Sigmoid colon (tissue), 6 donors: ENCODE measurements at regions not wholly inside any gene's neighbourhood (a gene's known extent, or its start where the extent isn't known, plus 50 kb on each side); places are given as distances from the start of the nearest gene placed in this dataset.

Source experiments
- DNase-seq: peaks from one replicate; pipeline ENCODE4 v3.0.0-alpha.2; 2019
- H3K27ac ChIP-seq, 4 donors: fragments of 200-600 bp; sonication (generic); one replicate each; pipeline ENCODE4 v1.5.1; 2016 to 2019; ENCODE audit warnings: mild to moderate bottlenecking in 1 of 4
- H3K27me3 ChIP-seq, 3 donors: fragments of 200-600 bp; sonication (generic); one replicate each; pipeline ENCODE4 v1.5.1; 2019; ENCODE audit warnings: mild to moderate bottlenecking in 1 of 3
- H3K36me3 ChIP-seq, 4 donors: fragments of 200-600 bp; sonication (generic); one replicate each; pipeline ENCODE4 v1.5.1; 2016 to 2019
- H3K4me1 ChIP-seq, 4 donors: fragments of 200-600 bp; sonication (generic); one replicate each; pipeline ENCODE4 v1.5.1; 2017 to 2019
- H3K4me3 ChIP-seq, 4 donors: fragments of 200-600 bp; sonication (generic); one replicate each; pipeline ENCODE4 v1.5.1; 2017 to 2019; ENCODE audit warnings: mild to moderate bottlenecking in 2 of 4, moderate library complexity in 1 of 4
- H3K9me3 ChIP-seq, 4 donors: fragments of 200-600 bp in 3 of 4; sonication (generic) in 3 of 4; one replicate each; pipeline versions ENCODE4 v1.5.1 to v1.6.1; 2013 to 2019
- CTCF ChIP-seq, 4 experiments: fragments of 450-650 bp in 3 of 4; fragments of 200-600 bp in 1 of 4; IDR thresholded peaks; one replicate each; pipeline ENCODE4 v1.5.1; 2016 to 2019; ENCODE audit warnings: antibody characterized with exemption in 4 of 4, mild to moderate bottlenecking in 3 of 4, moderate library complexity in 2 of 4
- EP300 ChIP-seq, 4 donors: sonication (generic); formaldehyde crosslinking; IDR thresholded peaks; one replicate each; pipeline ENCODE4 v1.6.1; 2017; ENCODE audit warnings: antibody characterized with exemption in 4 of 4
- POLR2A ChIP-seq, 2 donors: fragments of 450-650 bp; IDR thresholded peaks; one replicate each; pipeline ENCODE4 v1.6.1; 2016; ENCODE audit warnings: antibody characterized with exemption in 2 of 2, mild to moderate bottlenecking in 2 of 2, moderate library complexity in 2 of 2
- POLR2AphosphoS5 ChIP-seq, 4 donors: sonication (generic); formaldehyde crosslinking; IDR thresholded peaks; one replicate each; pipeline ENCODE4 v1.6.1; 2017; ENCODE audit warnings: antibody characterized with exemption in 4 of 4
- WGBS, 2 donors: extraction: QIAGEN DNeasy Blood & Tissue Kit; methylation state at CpG; one replicate each; pipeline ENCODE4 v1.1.7; 2013; 5-methylcytosine and 5-hydroxymethylcytosine counted together
- intact Hi-C: fragments of 100-400 bp; cut with DNase I; formaldehyde crosslinking; loops from one replicate; pipeline ENCODE4 v1.15.1; 2023
- donor health status: healthy with polysubstance abuse.
- donor health status: healthy.

GRCh38 chr4:54902271-54902670 is 223.1 kb downstream of the KDR start:
- Histone ChIP-seq H3K27ac (no peak overlapping the region), H3K4me1 (no peaks in the 10 kb centered on the region), H3K36me3 (no peaks in the 10 kb centered on the region), H3K4me3 (no peak overlapping the region), H3K9me3 (no peaks in the 10 kb centered on the region), H3K27me3 (no peaks in the 10 kb centered on the region)
- DNase-seq: no peak
- 14 to 69% methylated on average over 1 of the region's 1 CpG for WGBS, 2 donors
- TF ChIP-seq CTCF (IDR thresholded peaks at IDR 0.05) (no peak), EP300 (IDR thresholded peaks at IDR 0.05) (no peak)
- intact Hi-C loops: no loop called here

- H3K36me3 ChIP-seq: no peaks in the 10 kb centered on the region
- 85 to 98% methylated on average over 1 of the region's 1 CpG for WGBS, 2 donors
- no peaks in the 10 kb centered on the region for H3K27me3 ChIP-seq
- no peak for TF ChIP-seq CTCF (IDR thresholded peaks at IDR 0.05)
- no peak for TF ChIP-seq EP300 (IDR thresholded peaks at IDR 0.05)
- H3K27ac ChIP-seq: no peak overlapping the region
- intact Hi-C loops: no loop called here
- no peak overlapping the region for H3K4me3 ChIP-seq
- no peaks in the 10 kb centered on the region for H3K9me3 ChIP-seq
- no peaks in the 10 kb centered on the region for H3K4me1 ChIP-seq
- DNase-seq: no peak
These were observed 224.2 kb downstream of the KDR start for GRCh38 chr4:54901202-54901601.

DNA sequence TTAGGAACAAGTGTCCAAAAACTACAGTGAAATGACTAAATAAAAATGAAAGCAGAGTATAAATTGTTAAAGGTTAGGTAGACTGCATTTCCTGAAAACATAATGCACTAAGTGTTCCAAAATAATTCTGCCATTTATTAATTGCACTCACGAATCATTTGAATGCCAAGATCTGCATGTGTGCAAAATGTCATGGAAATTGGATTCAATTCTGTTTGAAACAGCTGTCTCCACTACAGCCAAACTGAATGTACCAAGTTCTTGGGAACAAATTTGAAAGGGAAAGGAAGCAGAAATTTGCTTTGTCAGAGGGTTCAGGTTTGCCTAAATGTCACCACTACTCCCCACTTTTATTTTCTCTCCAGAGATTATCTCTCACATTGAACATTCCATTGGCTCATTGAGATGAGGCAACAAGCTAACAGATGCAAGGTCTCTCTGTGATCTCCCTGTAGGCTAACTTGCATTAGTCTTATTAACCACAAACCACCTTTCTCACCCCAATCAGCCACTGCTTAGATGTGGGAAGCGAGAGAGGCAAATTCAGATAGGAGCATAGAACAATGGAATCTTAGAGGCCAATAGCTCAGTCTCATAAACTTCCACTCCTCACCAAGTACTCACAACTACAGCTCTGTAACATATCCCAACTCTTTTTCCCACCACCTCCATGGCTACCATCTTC is 226.6 kb downstream of the KDR start:
- no peak overlapping the region for H3K27ac ChIP-seq

GRCh38 chr4:54898056-54898562 is 227.3 kb downstream of the KDR start:
- H3K27ac ChIP-seq: no peak overlapping the region
- no peak for DNase-seq
- WGBS, 2 donors: 58 to 81% methylated on average over 1 of the region's 1 CpG
- TF ChIP-seq POLR2A (IDR thresholded peaks at IDR 0.05) (no peak), POLR2AphosphoS5 (IDR thresholded peaks at IDR 0.05) (no peak), EP300 (IDR thresholded peaks at IDR 0.05) (no peak), CTCF (IDR thresholded peaks at IDR 0.05) (no peak)
- H3K36me3 ChIP-seq: no peaks in the 10 kb centered on the region
- intact Hi-C loops: no loop called here
- no peaks in the 10 kb centered on the region for H3K9me3 ChIP-seq
- H3K4me3 ChIP-seq: no peak overlapping the region
- no peaks in the 10 kb centered on the region for H3K27me3 ChIP-seq
- H3K4me1 ChIP-seq: no peaks in the 10 kb centered on the region

More for the DNA sequence above, 226.6 kb downstream of the KDR start:
- Histone ChIP-seq H3K4me1 (no peaks in the 10 kb centered on the region), H3K36me3 (no peaks in the 10 kb centered on the region), H3K4me3 (no peak overlapping the region), H3K9me3 (no peaks in the 10 kb centered on the region), H3K27me3 (no peaks in the 10 kb centered on the region)
- no peak for DNase-seq
- TF ChIP-seq POLR2AphosphoS5 (IDR thresholded peaks at IDR 0.05): no peak
- TF ChIP-seq CTCF (IDR thresholded peaks at IDR 0.05): no peak
- no peak for TF ChIP-seq EP300 (IDR thresholded peaks at IDR 0.05)
- no peak for TF ChIP-seq POLR2A (IDR thresholded peaks at IDR 0.05)
- 67 to 71% methylated on average over 2 of the region's 2 CpGs for WGBS, 2 donors
- intact Hi-C loops: no loop called here

DNA sequence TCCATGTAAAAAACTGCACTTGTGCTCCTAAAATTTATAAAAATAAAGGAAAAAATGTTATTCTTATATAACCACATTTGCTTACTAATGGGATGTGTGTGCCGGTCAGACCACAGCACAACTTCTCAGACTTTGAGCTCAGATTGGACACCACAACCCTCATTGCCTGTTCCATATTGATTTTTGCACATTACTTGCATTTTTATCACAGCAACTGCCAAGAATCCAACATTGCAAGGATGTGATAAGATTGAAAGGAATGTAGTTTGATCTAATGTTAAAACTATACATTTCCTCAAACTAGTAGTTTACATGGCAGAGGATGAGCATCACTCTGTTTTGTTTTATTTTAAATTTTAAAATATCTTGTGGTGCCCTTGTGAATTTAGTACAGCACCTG is 227.8 kb downstream of the KDR start:
- 88 to 98% methylated on average over 1 of the region's 1 CpG for WGBS, 2 donors
- H3K36me3 ChIP-seq: no peaks in the 10 kb centered on the region
- intact Hi-C loops: no loop called here
- H3K4me1 ChIP-seq: no peaks in the 10 kb centered on the region
- no peaks in the 10 kb centered on the region for H3K27me3 ChIP-seq
- no peak overlapping the region for H3K4me3 ChIP-seq
- no peak for DNase-seq
- no peak for TF ChIP-seq POLR2AphosphoS5 (IDR thresholded peaks at IDR 0.05)
- no peak for TF ChIP-seq CTCF (IDR thresholded peaks at IDR 0.05)
- no peak for TF ChIP-seq EP300 (IDR thresholded peaks at IDR 0.05)
- TF ChIP-seq POLR2A (IDR thresholded peaks at IDR 0.05): no peak
- no peak overlapping the region for H3K27ac ChIP-seq
- no peaks in the 10 kb centered on the region for H3K9me3 ChIP-seq
